WTC11 (cell line): ENCODE measurements at regions not wholly inside any gene's neighbourhood (a gene's known extent, or its start where the extent isn't known, plus 50 kb on each side); places are given as distances from the start of the nearest gene placed in this dataset.

Source experiments
- ATAC-seq: fragments of 200-7000 bp; cut with Tn5 transposase; 2 replicates; pipeline ENCODE4 v1.10.0; 2021; ENCODE audit warnings: mild to moderate bottlenecking, moderate library complexity
- CTCF ChIA-PET: fragments of 300-600 bp; sonication (Branson Sonifier 250); formaldehyde crosslinking; loops from one replicate; lab custom pipeline; 2021; ENCODE audit warnings: antibody characterized with exemption; lab: Charles Lee
- POLR2A ChIA-PET: fragments of 350-600 bp; sonication (Branson Sonifier 250); formaldehyde crosslinking; loops from one replicate; lab custom pipeline; 2021; ENCODE audit warnings: antibody characterized with exemption; lab: Charles Lee
- DNase-seq: peaks from one replicate; pipeline ENCODE4 v3.0.0; 2021; ENCODE audit warnings: low spot score
- H3K27ac Mint-ChIP-seq: 2 replicates; pipeline ENCODE4 v1.8.0; 2021; ENCODE audit warnings: mixed read lengths
- H3K27me3 Mint-ChIP-seq: 2 replicates; pipeline ENCODE4 v1.8.0; 2021; ENCODE audit warnings: low read depth, mild to moderate bottlenecking, moderate library complexity, mixed read lengths
- H3K36me3 Mint-ChIP-seq: 2 replicates; pipeline ENCODE4 v1.8.0; 2021; ENCODE audit warnings: mixed read lengths
- H3K4me1 Mint-ChIP-seq: 2 replicates; pipeline ENCODE4 v1.8.0; 2022; ENCODE audit warnings: mixed read lengths
- H3K4me3 Mint-ChIP-seq: 2 replicates; pipeline ENCODE4 v1.8.0; 2021; ENCODE audit warnings: mild to moderate bottlenecking, moderate library complexity, mixed read lengths
- H3K9me3 Mint-ChIP-seq: 2 replicates; pipeline ENCODE4 v1.8.0; 2021; ENCODE audit warnings: mixed read lengths
- ATF1 ChIP-seq: sonication (generic); formaldehyde crosslinking; IDR thresholded peaks from 2 replicates; pipeline ENCODE4 v1.8.1; 2023; ENCODE audit warnings: mild to moderate bottlenecking, moderate library complexity, missing genetic modification reagents
- CBFB ChIP-seq: sonication (generic); formaldehyde crosslinking; IDR thresholded peaks from 2 replicates; pipeline ENCODE4 v1.8.1; 2022; ENCODE audit warnings: mild to moderate bottlenecking, low read depth, missing genetic modification reagents
- CREB1 ChIP-seq: sonication (generic); formaldehyde crosslinking; IDR thresholded peaks from 2 replicates; pipeline ENCODE4 v1.8.0; 2023; ENCODE audit warnings: mild to moderate bottlenecking, missing genetic modification reagents
- CREM ChIP-seq: sonication (generic); formaldehyde crosslinking; IDR thresholded peaks from 2 replicates; pipeline ENCODE4 v1.8.1; 2022; ENCODE audit warnings: mild to moderate bottlenecking, missing genetic modification reagents, moderate library complexity
- GABPB1 ChIP-seq: sonication (generic); formaldehyde crosslinking; IDR thresholded peaks from 2 replicates; pipeline ENCODE4 v1.8.1; 2023; ENCODE audit warnings: mild to moderate bottlenecking, missing genetic modification reagents
- GRHL2 ChIP-seq: fragments of 250-450 bp; sonication (Bioruptor Pico); IDR thresholded peaks from 2 replicates; pipeline ENCODE4 v1.8.0; 2022; ENCODE audit warnings: mild to moderate bottlenecking, moderate library complexity; ENCODE audit not compliant: insufficient replicate concordance, severe bottlenecking
- GTF2I ChIP-seq: fragments of 250-450 bp; sonication (Bioruptor Pico); conservative IDR thresholded peaks from 2 replicates; pipeline ENCODE4 v1.4.0; 2021; ENCODE audit warnings: mild to moderate bottlenecking
- KAT7 ChIP-seq: sonication (generic); formaldehyde crosslinking; IDR thresholded peaks from 2 replicates; pipeline ENCODE4 v1.8.1; 2023; ENCODE audit warnings: missing genetic modification reagents, mild to moderate bottlenecking, borderline replicate concordance
- NFYB ChIP-seq: sonication (generic); formaldehyde crosslinking; conservative IDR thresholded peaks from 2 replicates; pipeline ENCODE4 v1.8.0; 2022; ENCODE audit warnings: low read depth, missing genetic modification reagents
- OVOL2 ChIP-seq: fragments of 250-450 bp; sonication (Bioruptor Pico); IDR thresholded peaks from 2 replicates; pipeline ENCODE4 v1.9.0; 2021; ENCODE audit warnings: mild to moderate bottlenecking, borderline replicate concordance
- RELA ChIP-seq: sonication (generic); formaldehyde crosslinking; IDR thresholded peaks from 2 replicates; pipeline ENCODE4 v1.8.1; 2022; ENCODE audit warnings: missing genetic modification reagents, mild to moderate bottlenecking, borderline replicate concordance
- SP1 ChIP-seq: sonication (generic); formaldehyde crosslinking; conservative IDR thresholded peaks from 2 replicates; pipeline ENCODE4 v1.8.1; 2022; ENCODE audit warnings: missing genetic modification reagents
- ZNF219 ChIP-seq: sonication (generic); formaldehyde crosslinking; IDR thresholded peaks from 2 replicates; pipeline ENCODE4 v1.8.0; 2023; ENCODE audit warnings: missing genetic modification reagents, mild to moderate bottlenecking, borderline replicate concordance
- ZNF416 ChIP-seq: fragments of 250-450 bp; sonication (Bioruptor Pico); IDR thresholded peaks from 2 replicates; pipeline ENCODE4 v1.9.0; 2021; ENCODE audit warnings: mild to moderate bottlenecking, inconsistent platforms
- TF ChIP-seq, protein P1 (sequence below): sonication (generic); formaldehyde crosslinking; IDR thresholded peaks from 2 replicates; pipeline ENCODE4 v1.8.0; 2022; ENCODE audit warnings: mild to moderate bottlenecking, missing genetic modification reagents
- TF ChIP-seq, protein P2 (sequence below): sonication (generic); formaldehyde crosslinking; IDR thresholded peaks from 2 replicates; pipeline ENCODE4 v1.8.1; 2022; ENCODE audit warnings: low read depth, missing genetic modification reagents, borderline replicate concordance
- TF ChIP-seq, protein P3 (sequence below): sonication (generic); formaldehyde crosslinking; conservative IDR thresholded peaks from 2 replicates; pipeline ENCODE4 v1.8.1; 2023; ENCODE audit warnings: mild to moderate bottlenecking, low read depth, missing genetic modification reagents, moderate library complexity
- TF ChIP-seq, protein P4 (sequence below): sonication (generic); formaldehyde crosslinking; IDR thresholded peaks from 2 replicates; pipeline ENCODE4 v1.8.0; 2023; ENCODE audit warnings: mild to moderate bottlenecking, missing genetic modification reagents
- TF ChIP-seq, protein P5 (sequence below): sonication (generic); formaldehyde crosslinking; IDR thresholded peaks from 2 replicates; pipeline ENCODE4 v1.8.0; 2022; ENCODE audit warnings: missing genetic modification reagents
- TF ChIP-seq, protein P6 (sequence below): fragments of 250-450 bp; sonication (Bioruptor Pico); IDR thresholded peaks from 2 replicates; pipeline ENCODE4 v2.1.2; 2022; ENCODE audit warnings: mild to moderate bottlenecking, moderate library complexity
- TF ChIP-seq, protein P7 (sequence below): sonication (generic); formaldehyde crosslinking; IDR thresholded peaks from 2 replicates; pipeline ENCODE4 v1.8.0; 2022; ENCODE audit warnings: mild to moderate bottlenecking, missing genetic modification reagents

DNA sequence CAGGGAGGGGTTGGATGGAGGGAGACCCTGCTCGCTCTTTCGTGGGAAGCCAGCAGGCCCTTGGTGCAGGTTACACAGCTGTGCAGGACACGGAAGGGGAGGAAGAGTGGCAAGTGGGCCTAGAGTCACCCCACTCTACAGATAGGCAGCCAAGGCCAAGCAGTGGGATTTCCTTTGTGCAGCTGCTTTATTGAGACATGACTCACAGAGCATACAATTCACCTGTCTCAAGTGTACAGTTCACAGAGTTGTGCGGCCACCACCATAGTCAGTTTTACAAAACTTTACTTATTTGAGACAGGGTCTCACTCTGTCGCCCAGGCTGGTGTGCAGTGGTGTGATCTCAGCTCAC is 91.2 kb upstream of the CIBAR2 start:
- H3K36me3 Mint-ChIP-seq = no peaks in the 10 kb centered on the region
- ATAC-seq (no peak), DNase-seq (no peak)
- no peaks in the 10 kb centered on the region for H3K9me3 Mint-ChIP-seq
- ChIA-PET POLR2A (no interaction called here), CTCF (interaction anchor here (1.2 to 4.6 kb wide), 4 partner anchors 31 to 117 kb away, joined by 5 to 26 read pairs (median 7); no protein-coding TSS in a partner anchor)
- no peak overlapping the region for H3K4me3 Mint-ChIP-seq
- no peak overlapping the region; the same call in 1 of the 2 replicates for H3K27ac Mint-ChIP-seq
- TF ChIP-seq, protein P1, sequence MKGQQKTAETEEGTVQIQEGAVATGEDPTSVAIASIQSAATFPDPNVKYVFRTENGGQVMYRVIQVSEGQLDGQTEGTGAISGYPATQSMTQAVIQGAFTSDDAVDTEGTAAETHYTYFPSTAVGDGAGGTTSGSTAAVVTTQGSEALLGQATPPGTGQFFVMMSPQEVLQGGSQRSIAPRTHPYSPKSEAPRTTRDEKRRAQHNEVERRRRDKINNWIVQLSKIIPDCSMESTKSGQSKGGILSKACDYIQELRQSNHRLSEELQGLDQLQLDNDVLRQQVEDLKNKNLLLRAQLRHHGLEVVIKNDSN = no peak
- TF ChIP-seq, protein P2, sequence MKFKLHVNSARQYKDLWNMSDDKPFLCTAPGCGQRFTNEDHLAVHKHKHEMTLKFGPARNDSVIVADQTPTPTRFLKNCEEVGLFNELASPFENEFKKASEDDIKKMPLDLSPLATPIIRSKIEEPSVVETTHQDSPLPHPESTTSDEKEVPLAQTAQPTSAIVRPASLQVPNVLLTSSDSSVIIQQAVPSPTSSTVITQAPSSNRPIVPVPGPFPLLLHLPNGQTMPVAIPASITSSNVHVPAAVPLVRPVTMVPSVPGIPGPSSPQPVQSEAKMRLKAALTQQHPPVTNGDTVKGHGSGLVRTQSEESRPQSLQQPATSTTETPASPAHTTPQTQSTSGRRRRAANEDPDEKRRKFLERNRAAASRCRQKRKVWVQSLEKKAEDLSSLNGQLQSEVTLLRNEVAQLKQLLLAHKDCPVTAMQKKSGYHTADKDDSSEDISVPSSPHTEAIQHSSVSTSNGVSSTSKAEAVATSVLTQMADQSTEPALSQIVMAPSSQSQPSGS (CRISPR knock-in tag) = no peak
- TF ChIP-seq SP1 (CRISPR knock-in tag) (no peak), KAT7 (no peak), OVOL2 (CRISPR knock-in tag) (no peak), ATF1 (CRISPR knock-in tag) (no peak), RELA (CRISPR knock-in tag) (no peak), CREB1 (CRISPR knock-in tag) (no peak)
- TF ChIP-seq, protein P3, sequence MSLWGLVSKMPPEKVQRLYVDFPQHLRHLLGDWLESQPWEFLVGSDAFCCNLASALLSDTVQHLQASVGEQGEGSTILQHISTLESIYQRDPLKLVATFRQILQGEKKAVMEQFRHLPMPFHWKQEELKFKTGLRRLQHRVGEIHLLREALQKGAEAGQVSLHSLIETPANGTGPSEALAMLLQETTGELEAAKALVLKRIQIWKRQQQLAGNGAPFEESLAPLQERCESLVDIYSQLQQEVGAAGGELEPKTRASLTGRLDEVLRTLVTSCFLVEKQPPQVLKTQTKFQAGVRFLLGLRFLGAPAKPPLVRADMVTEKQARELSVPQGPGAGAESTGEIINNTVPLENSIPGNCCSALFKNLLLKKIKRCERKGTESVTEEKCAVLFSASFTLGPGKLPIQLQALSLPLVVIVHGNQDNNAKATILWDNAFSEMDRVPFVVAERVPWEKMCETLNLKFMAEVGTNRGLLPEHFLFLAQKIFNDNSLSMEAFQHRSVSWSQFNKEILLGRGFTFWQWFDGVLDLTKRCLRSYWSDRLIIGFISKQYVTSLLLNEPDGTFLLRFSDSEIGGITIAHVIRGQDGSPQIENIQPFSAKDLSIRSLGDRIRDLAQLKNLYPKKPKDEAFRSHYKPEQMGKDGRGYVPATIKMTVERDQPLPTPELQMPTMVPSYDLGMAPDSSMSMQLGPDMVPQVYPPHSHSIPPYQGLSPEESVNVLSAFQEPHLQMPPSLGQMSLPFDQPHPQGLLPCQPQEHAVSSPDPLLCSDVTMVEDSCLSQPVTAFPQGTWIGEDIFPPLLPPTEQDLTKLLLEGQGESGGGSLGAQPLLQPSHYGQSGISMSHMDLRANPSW (CRISPR knock-in tag) = no peak
- H3K4me1 Mint-ChIP-seq = peaks cover 39% of the 10 kb centered on the region
- H3K27me3 Mint-ChIP-seq = no peaks in the 10 kb centered on the region; the same call in 1 of the 2 replicates

DNA sequence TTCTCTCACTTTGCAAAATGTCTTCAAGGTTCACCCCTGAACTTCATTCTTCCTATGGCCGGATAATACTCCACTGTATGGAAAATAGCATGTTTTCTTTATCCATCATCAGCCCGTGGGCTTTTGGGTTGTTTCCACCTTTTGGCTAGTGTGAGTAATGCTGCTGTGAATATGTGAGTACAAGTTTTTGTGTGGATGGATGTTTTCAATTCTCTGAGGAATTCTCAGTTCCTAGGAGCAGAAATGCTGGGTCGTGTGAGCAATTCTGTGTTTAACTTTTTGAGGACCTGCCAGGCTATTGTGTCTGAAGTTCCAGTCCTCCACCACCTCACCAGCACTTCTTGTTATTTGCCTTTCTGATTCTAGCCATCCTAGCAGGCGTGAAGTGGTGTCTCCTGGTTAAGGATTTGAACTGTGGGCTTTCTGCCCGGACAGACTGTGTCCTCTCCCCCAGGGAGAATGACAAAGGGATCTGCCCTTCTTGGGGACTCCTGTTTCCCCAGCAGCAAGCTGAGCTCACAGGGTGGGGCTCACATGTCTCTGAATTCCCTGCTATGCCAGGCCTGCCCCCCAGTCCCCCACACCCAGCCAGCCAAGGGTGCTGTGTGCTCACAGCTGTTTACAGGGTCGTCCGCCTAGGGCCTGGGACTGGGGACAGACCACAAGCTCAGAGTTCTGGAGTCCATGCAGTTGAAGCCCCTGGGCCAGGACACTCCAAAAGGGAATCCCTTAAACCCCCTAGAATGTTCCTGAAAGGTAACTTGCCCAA is 92.2 kb upstream of the CIBAR2 start:
- ATAC-seq (no peak), DNase-seq (no peak)
- H3K9me3 Mint-ChIP-seq = no peaks in the 10 kb centered on the region
- H3K4me3 Mint-ChIP-seq = no peak overlapping the region
- ChIA-PET POLR2A (no interaction called here), CTCF (interaction anchor here (1.9 to 4.6 kb wide), 2 partner anchors 41 to 90 kb away, joined by 6 to 26 read pairs; no protein-coding TSS in a partner anchor)
- no peaks in the 10 kb centered on the region for H3K36me3 Mint-ChIP-seq
- no peaks in the 10 kb centered on the region; the same call in 1 of the 2 replicates for H3K27me3 Mint-ChIP-seq
- TF ChIP-seq ZNF219 (CRISPR knock-in tag) = no peak
- no peak for TF ChIP-seq NFYB (CRISPR knock-in tag)
- no peak for TF ChIP-seq GTF2I (CRISPR knock-in tag)
- TF ChIP-seq CBFB (CRISPR knock-in tag) = no peak
- TF ChIP-seq, protein P4, sequence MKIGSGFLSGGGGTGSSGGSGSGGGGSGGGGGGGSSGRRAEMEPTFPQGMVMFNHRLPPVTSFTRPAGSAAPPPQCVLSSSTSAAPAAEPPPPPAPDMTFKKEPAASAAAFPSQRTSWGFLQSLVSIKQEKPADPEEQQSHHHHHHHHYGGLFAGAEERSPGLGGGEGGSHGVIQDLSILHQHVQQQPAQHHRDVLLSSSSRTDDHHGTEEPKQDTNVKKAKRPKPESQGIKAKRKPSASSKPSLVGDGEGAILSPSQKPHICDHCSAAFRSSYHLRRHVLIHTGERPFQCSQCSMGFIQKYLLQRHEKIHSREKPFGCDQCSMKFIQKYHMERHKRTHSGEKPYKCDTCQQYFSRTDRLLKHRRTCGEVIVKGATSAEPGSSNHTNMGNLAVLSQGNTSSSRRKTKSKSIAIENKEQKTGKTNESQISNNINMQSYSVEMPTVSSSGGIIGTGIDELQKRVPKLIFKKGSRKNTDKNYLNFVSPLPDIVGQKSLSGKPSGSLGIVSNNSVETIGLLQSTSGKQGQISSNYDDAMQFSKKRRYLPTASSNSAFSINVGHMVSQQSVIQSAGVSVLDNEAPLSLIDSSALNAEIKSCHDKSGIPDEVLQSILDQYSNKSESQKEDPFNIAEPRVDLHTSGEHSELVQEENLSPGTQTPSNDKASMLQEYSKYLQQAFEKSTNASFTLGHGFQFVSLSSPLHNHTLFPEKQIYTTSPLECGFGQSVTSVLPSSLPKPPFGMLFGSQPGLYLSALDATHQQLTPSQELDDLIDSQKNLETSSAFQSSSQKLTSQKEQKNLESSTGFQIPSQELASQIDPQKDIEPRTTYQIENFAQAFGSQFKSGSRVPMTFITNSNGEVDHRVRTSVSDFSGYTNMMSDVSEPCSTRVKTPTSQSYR (CRISPR knock-in tag) = no peak
- no peak for TF ChIP-seq GRHL2
- TF ChIP-seq, protein P5, sequence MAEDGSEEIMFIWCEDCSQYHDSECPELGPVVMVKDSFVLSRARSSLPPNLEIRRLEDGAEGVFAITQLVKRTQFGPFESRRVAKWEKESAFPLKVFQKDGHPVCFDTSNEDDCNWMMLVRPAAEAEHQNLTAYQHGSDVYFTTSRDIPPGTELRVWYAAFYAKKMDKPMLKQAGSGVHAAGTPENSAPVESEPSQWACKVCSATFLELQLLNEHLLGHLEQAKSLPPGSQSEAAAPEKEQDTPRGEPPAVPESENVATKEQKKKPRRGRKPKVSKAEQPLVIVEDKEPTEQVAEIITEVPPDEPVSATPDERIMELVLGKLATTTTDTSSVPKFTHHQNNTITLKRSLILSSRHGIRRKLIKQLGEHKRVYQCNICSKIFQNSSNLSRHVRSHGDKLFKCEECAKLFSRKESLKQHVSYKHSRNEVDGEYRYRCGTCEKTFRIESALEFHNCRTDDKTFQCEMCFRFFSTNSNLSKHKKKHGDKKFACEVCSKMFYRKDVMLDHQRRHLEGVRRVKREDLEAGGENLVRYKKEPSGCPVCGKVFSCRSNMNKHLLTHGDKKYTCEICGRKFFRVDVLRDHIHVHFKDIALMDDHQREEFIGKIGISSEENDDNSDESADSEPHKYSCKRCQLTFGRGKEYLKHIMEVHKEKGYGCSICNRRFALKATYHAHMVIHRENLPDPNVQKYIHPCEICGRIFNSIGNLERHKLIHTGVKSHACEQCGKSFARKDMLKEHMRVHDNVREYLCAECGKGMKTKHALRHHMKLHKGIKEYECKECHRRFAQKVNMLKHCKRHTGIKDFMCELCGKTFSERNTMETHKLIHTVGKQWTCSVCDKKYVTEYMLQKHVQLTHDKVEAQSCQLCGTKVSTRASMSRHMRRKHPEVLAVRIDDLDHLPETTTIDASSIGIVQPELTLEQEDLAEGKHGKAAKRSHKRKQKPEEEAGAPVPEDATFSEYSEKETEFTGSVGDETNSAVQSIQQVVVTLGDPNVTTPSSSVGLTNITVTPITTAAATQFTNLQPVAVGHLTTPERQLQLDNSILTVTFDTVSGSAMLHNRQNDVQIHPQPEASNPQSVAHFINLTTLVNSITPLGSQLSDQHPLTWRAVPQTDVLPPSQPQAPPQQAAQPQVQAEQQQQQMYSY = no peak
- TF ChIP-seq CREM = no peak
- TF ChIP-seq GABPB1 (CRISPR knock-in tag) = no peak
- TF ChIP-seq ZNF416 (CRISPR knock-in tag) = no peak
- TF ChIP-seq, protein P6, sequence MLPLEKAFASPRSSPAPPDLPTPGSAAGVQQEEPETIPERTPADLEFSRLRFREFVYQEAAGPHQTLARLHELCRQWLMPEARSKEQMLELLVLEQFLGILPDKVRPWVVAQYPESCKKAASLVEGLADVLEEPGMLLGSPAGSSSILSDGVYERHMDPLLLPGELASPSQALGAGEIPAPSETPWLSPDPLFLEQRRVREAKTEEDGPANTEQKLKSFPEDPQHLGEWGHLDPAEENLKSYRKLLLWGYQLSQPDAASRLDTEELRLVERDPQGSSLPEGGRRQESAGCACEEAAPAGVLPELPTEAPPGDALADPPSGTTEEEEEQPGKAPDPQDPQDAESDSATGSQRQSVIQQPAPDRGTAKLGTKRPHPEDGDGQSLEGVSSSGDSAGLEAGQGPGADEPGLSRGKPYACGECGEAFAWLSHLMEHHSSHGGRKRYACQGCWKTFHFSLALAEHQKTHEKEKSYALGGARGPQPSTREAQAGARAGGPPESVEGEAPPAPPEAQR (CRISPR knock-in tag) = no peak
- TF ChIP-seq, protein P7, sequence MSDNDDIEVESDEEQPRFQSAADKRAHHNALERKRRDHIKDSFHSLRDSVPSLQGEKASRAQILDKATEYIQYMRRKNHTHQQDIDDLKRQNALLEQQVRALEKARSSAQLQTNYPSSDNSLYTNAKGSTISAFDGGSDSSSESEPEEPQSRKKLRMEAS = no peak
- H3K27ac Mint-ChIP-seq = peak overlapping the region; percentile 69
- H3K4me1 Mint-ChIP-seq = peaks cover 40% of the 10 kb centered on the region
